GM12872 (cell line): ENCODE measurements at regions not wholly inside any gene's neighbourhood (a gene's known extent, or its start where the extent isn't known, plus 50 kb on each side); places are given as distances from the start of the nearest gene placed in this dataset.

Source experiments
- CTCF ChIP-seq: IDR thresholded peaks from 3 replicates; pipeline ENCODE4 v1.5.1; 2011; ENCODE audit warnings: low read depth, mild to moderate bottlenecking, low read length, moderate library complexity; ENCODE audit not compliant: insufficient read depth

- no peak for TF ChIP-seq CTCF
These were observed 156.5 kb downstream of the POM121L12 start for GRCh38 chr7:53191836-53192443.

GRCh38 chr7:53205006-53205405, 169.6 kb downstream of the POM121L12 start:
- no peak for TF ChIP-seq CTCF

- TF ChIP-seq CTCF, result no peak
These were observed 173.7 kb downstream of the POM121L12 start for GRCh38 chr7:53209129-53209528.

- TF ChIP-seq CTCF, result no peak
These were observed 179.0 kb downstream of the POM121L12 start for GRCh38 chr7:53214463-53214862.

GRCh38 chr7:53218730-53219504, 183.5 kb downstream of the POM121L12 start:
- TF ChIP-seq CTCF, result no peak

- TF ChIP-seq CTCF, result no peak
These were observed 193.8 kb downstream of the POM121L12 start for GRCh38 chr7:53229202-53229601.

GRCh38 chr7:53237344-53237913, 202.0 kb downstream of the POM121L12 start:
- no peak for TF ChIP-seq CTCF
